HepG2 (cell line): ENCODE measurements at regions not wholly inside any gene's neighbourhood (a gene's known extent, or its start where the extent isn't known, plus 50 kb on each side); places are given as distances from the start of the nearest gene placed in this dataset.
A peak's percentile ranks its signal among the peaks of the same experiment; 100 is the strongest.

Experiments
- CEBPZ ChIP-seq: IDR thresholded peaks from 2 replicates; pipeline ENCODE4 v1.6.1; 2012; ENCODE audit warnings: low read length, improper control_type of control experiment
- KLF12 ChIP-seq: sonication (generic); formaldehyde crosslinking; IDR thresholded peaks from 2 replicates; pipeline ENCODE4 v1.4.0; 2020; ENCODE audit warnings: missing genetic modification reagents, borderline replicate concordance
- MAFK ChIP-seq, 2 experiments: IDR thresholded peaks in 1 of 2; conservative IDR thresholded peaks in 1 of 2; 2 replicates each; pipeline ENCODE4 v1.6.1; 2011; ENCODE audit warnings: improper control_type of control experiment in 2 of 2, low read length in 2 of 2
- NBN ChIP-seq: fragments of 450-650 bp; conservative IDR thresholded peaks from 2 replicates; pipeline ENCODE4 v1.6.1; 2017
- PATZ1 ChIP-seq: sonication (generic); formaldehyde crosslinking; IDR thresholded peaks from 2 replicates; pipeline ENCODE4 v1.4.0; 2020; ENCODE audit warnings: missing genetic modification reagents
- POLR2AphosphoS5 ChIP-seq: IDR thresholded peaks from 2 replicates; pipeline ENCODE4 v1.6.1; 2012; ENCODE audit warnings: low read depth, low read length
- SP1 ChIP-seq, 2 experiments: fragments of 450-650 bp in 1 of 2; sonication (generic) in 1 of 2; formaldehyde crosslinking in 1 of 2; IDR thresholded peaks; 2 replicates each; pipeline versions ENCODE4 v1.4.0 to v1.6.1; 2016 to 2020; ENCODE audit warnings: missing genetic modification reagents in 1 of 2
- ZBTB26 ChIP-seq: IDR thresholded peaks from 2 replicates; pipeline ENCODE4 v1.6.1; 2016; ENCODE audit warnings: missing compliant biosample characterization, missing genetic modification reagents, borderline replicate concordance
- ZBTB3 ChIP-seq: sonication (generic); formaldehyde crosslinking; IDR thresholded peaks from 2 replicates; pipeline ENCODE4 v1.4.0; 2020; ENCODE audit warnings: low read depth, mild to moderate bottlenecking, moderate library complexity, missing genetic modification reagents, borderline replicate concordance
- ZNF280B ChIP-seq: sonication (generic); formaldehyde crosslinking; IDR thresholded peaks from 2 replicates; pipeline ENCODE4 v1.5.0; 2020; ENCODE audit warnings: missing genetic modification reagents, mild to moderate bottlenecking, borderline replicate concordance
- ZNF850 ChIP-seq: sonication (generic); formaldehyde crosslinking; conservative IDR thresholded peaks from 2 replicates; pipeline ENCODE4 v1.9.0; 2021; ENCODE audit warnings: mild to moderate bottlenecking, missing genetic modification reagents

GRCh38 chr5:91820874-91821273 lies 437.8 kb upstream of the ARRDC3 start:
- TF ChIP-seq CEBPZ (no peak), ZBTB26 (CRISPR knock-in tag) (no peak), POLR2AphosphoS5 (no peak), PATZ1 (CRISPR knock-in tag) (no peak), ZNF850 (no peak), MAFK (conservative IDR thresholded peaks at IDR 0.05 in 1 of 2, IDR thresholded peaks at IDR 0.05 in 1 of 2; ENCODE audit: low read length in 2 of 2) (peak in 1 of 2 experiments; percentile 71; a peak in 3 of 4 replicates), ZBTB3 (CRISPR knock-in tag) (no peak), SP1 (IDR thresholded peaks at IDR 0.05) (no peak), SP1 (CRISPR knock-in tag; IDR thresholded peaks at IDR 0.05) (no peak), KLF12 (no peak), NBN (no peak), ZNF280B (CRISPR knock-in tag) (no peak)
